Transverse colon (tissue), 4 donors: ENCODE measurements at regions not wholly inside any gene's neighbourhood (a gene's known extent, or its start where the extent isn't known, plus 50 kb on each side); places are given as distances from the start of the nearest gene placed in this dataset.
"Not testable (repeated sequence)": the region's sequence is repeated elsewhere in the genome, so short reads cannot be mapped to it uniquely, and the experiment has no call there.

Source experiments
- DNase-seq: peaks from one replicate; pipeline ENCODE4 v3.0.0-alpha.2; 2019
- H3K27ac ChIP-seq, 4 donors: fragments of 200-600 bp; sonication (generic); 2 replicates each; pipeline ENCODE4 v1.5.1; 2016 to 2018; ENCODE audit warnings: inconsistent platforms in 4 of 4
- H3K27me3 ChIP-seq: fragments of 200-600 bp; sonication (generic); 2 replicates; pipeline ENCODE4 v1.5.1; 2017; ENCODE audit warnings: inconsistent platforms
- H3K36me3 ChIP-seq, 4 donors: fragments of 200-600 bp; sonication (generic); 2 replicates each; pipeline ENCODE4 v1.5.1; 2017 to 2019; ENCODE audit warnings: inconsistent platforms in 4 of 4
- H3K4me1 ChIP-seq, 4 donors: fragments of 200-600 bp; sonication (generic); 2 replicates each; pipeline ENCODE4 v1.5.1; 2017 to 2020; ENCODE audit warnings: inconsistent platforms in 4 of 4
- H3K4me3 ChIP-seq, 4 donors: fragments of 200-600 bp; sonication (generic); 1 replicate in 1 of 4; 2 replicates in 3 of 4; pipeline versions ENCODE4 v1.5.1 to v1.6.1; 2017 to 2019; ENCODE audit warnings: inconsistent platforms in 4 of 4
- H3K9me3 ChIP-seq, 2 donors: fragments of 200-600 bp; sonication (generic); 2 replicates each; pipeline ENCODE4 v1.5.1; 2017 to 2019; ENCODE audit warnings: inconsistent platforms in 2 of 2
- CTCF ChIP-seq, 5 experiments: fragments of 200-600 bp in 3 of 5; fragments of 450-650 bp in 2 of 5; sonication (generic) in 3 of 5; IDR thresholded peaks; 1 replicate in 2 of 5; 2 replicates in 3 of 5; pipeline ENCODE4 v1.5.1; 2016 to 2017; ENCODE audit warnings: antibody characterized with exemption in 5 of 5, inconsistent platforms in 3 of 5, mild to moderate bottlenecking in 2 of 5, moderate library complexity in 1 of 5
- EP300 ChIP-seq: sonication (generic); formaldehyde crosslinking; IDR thresholded peaks from one replicate; pipeline ENCODE4 v1.6.1; 2017; ENCODE audit warnings: antibody characterized with exemption, low read depth
- POLR2A ChIP-seq: fragments of 450-650 bp; IDR thresholded peaks from one replicate; pipeline ENCODE4 v1.6.1; 2016; ENCODE audit warnings: antibody characterized with exemption, mild to moderate bottlenecking, moderate library complexity
- POLR2AphosphoS5 ChIP-seq, 3 donors: sonication (generic); formaldehyde crosslinking; IDR thresholded peaks; one replicate each; pipeline ENCODE4 v1.6.1; 2016; ENCODE audit warnings: antibody characterized with exemption in 3 of 3
- WGBS, 2 donors: methylation state at CpG; one replicate each; pipeline ENCODE4 v1.1.5; 2018; ENCODE audit warnings: low coverage in 1 of 2; 5-methylcytosine and 5-hydroxymethylcytosine counted together
- in situ Hi-C, 4 donors: fragments of 200-750 bp; cut with MboI; loops; one replicate each; pipeline versions ENCODE4 v1.15.0 to v1.15.1; 2017; ENCODE audit warnings: low sequenced_read_pairs in 3 of 4, low pct_ligation_motif_present in 1 of 4, low pct_unique_long_range_greater_than_20kb in 1 of 4
- intact Hi-C: fragments of 100-400 bp; cut with DNase I; formaldehyde crosslinking; loops from one replicate; pipeline ENCODE4 v1.15.1; 2023; ENCODE audit warnings: low total_unique reads

GRCh38 chr6:140494321-140495108, 1120.1 kb upstream of the CITED2 start:
- in situ Hi-C loops: no loop called here
- WGBS, 2 donors: 81 to 83% methylated on average over 7 to 8 of the region's 8 CpGs
- H3K27me3 ChIP-seq: no peaks in the 10 kb centered on the region

GRCh38 chr6:140493470-140493869, 1119.0 kb upstream of the CITED2 start:
- intact Hi-C loops, H3K4me3 ChIP-seq, H3K27ac ChIP-seq, H3K9me3 ChIP-seq, H3K4me1 ChIP-seq, in situ Hi-C loops, DNase-seq, H3K36me3 ChIP-seq, H3K27me3 ChIP-seq: not testable (repeated sequence)
- 81 to 94% methylated on average over 4 of the region's 4 CpGs for WGBS, 2 donors

More at GRCh38 chr6:140494321-140495108, 1120.1 kb upstream of the CITED2 start:
- Histone ChIP-seq H3K9me3 (no peaks in the 10 kb centered on the region), H3K27ac (no peak overlapping the region), H3K4me3 (no peak overlapping the region), H3K36me3 (no peaks in the 10 kb centered on the region), H3K4me1 (no peaks in the 10 kb centered on the region)
- TF ChIP-seq POLR2AphosphoS5 (IDR thresholded peaks at IDR 0.05): no peak
- TF ChIP-seq CTCF (IDR thresholded peaks at IDR 0.05): no peak
- TF ChIP-seq POLR2A: no peak
- TF ChIP-seq EP300: no peak
- intact Hi-C loops: no loop called here
- DNase-seq: no peak

GRCh38 chr6:140490081-140490480, 1115.6 kb upstream of the CITED2 start:
- Histone ChIP-seq H3K4me1 (peaks cover 0 to 4% (median 0%) of the 10 kb centered on the region in 4 donors), H3K36me3 (no peaks in the 10 kb centered on the region), H3K27me3 (no peaks in the 10 kb centered on the region), H3K27ac (no peak overlapping the region), H3K9me3 (no peaks in the 10 kb centered on the region), H3K4me3 (no peak overlapping the region)
- WGBS, 2 donors: 84 to 91% methylated on average over 2 of the region's 2 CpGs
- in situ Hi-C loops: no loop called here
- intact Hi-C loops: no loop called here
- no peak for TF ChIP-seq CTCF (IDR thresholded peaks at IDR 0.05)
- TF ChIP-seq EP300: no peak
- no peak for TF ChIP-seq POLR2AphosphoS5 (IDR thresholded peaks at IDR 0.05)
- TF ChIP-seq POLR2A: no peak
- no peak for DNase-seq

- Histone ChIP-seq H3K36me3 (no peaks in the 10 kb centered on the region), H3K9me3 (no peaks in the 10 kb centered on the region), H3K4me3 (no peak overlapping the region), H3K27me3 (no peaks in the 10 kb centered on the region), H3K4me1 (peaks cover 0 to 4% (median 0%) of the 10 kb centered on the region in 4 donors), H3K27ac (no peak overlapping the region)
- in situ Hi-C loops: no loop called here
- intact Hi-C loops: no loop called here
- DNase-seq: no peak
- TF ChIP-seq CTCF (IDR thresholded peaks at IDR 0.05) (no peak), POLR2AphosphoS5 (IDR thresholded peaks at IDR 0.05) (no peak), POLR2A (no peak), EP300 (no peak)
- WGBS, 2 donors: 70 to 80% methylated on average over 2 of the region's 2 CpGs
Measured at GRCh38 chr6:140487586-140487985, 1113.1 kb upstream of the CITED2 start.
